IMR-90 (cell line): ENCODE measurements at regions not wholly inside any gene's neighbourhood (a gene's known extent, or its start where the extent isn't known, plus 50 kb on each side); places are given as distances from the start of the nearest gene placed in this dataset.

Experiments used
- ATAC-seq: fragments of 200-7000 bp; cut with Tn5 transposase; 2 replicates; pipeline ENCODE4 v1.9.1; 2020; ENCODE audit warnings: low read depth, mild to moderate bottlenecking, moderate library complexity
- BruUV-seq: library from RNA; stranded (reverse); fragments of 400-500 nt; replicated peaks from 2 replicates; lab custom pipeline; 2021; lab: Mats Ljungman, UMichigan
- CTCF ChIA-PET: fragments of 300-600 bp; formaldehyde crosslinking; extraction: SDS; loops from one replicate; lab custom pipeline; 2021; ENCODE audit warnings: antibody characterized with exemption; lab: Yijun Ruan, JAX
- POLR2A ChIA-PET: fragments of 300-600 bp; sonication (Branson Sonifier 250); formaldehyde crosslinking; loops from one replicate; lab custom pipeline; 2022; ENCODE audit warnings: antibody characterized with exemption; ENCODE audit not compliant: unreplicated experiment; lab: Charles Lee
- DNase-seq: peaks from one replicate; pipeline ENCODE4 v3.0.0; 2013
- H2AFZ ChIP-seq: replicated peaks from 2 replicates; pipeline ENCODE3; 2013; ENCODE audit warnings: low read length, mild to moderate bottlenecking; ENCODE audit not compliant: poor library complexity
- H2AK5ac ChIP-seq: 2 replicates; pipeline ENCODE4 v1.6.1; 2013; ENCODE audit warnings: low read depth, low read length, inconsistent platforms
- H2AK9ac ChIP-seq: replicated peaks from 2 replicates; pipeline ENCODE3; 2013; ENCODE audit warnings: mild to moderate bottlenecking, low read depth, low read length, moderate library complexity; ENCODE audit not compliant: poor library complexity
- H2BK120ac ChIP-seq: 2 replicates; pipeline ENCODE4 v1.6.1; 2013; ENCODE audit warnings: low read depth, low read length, inconsistent platforms
- H2BK15ac ChIP-seq: 3 replicates; pipeline ENCODE4 v1.6.1; 2013; ENCODE audit warnings: low read depth, low read length, inconsistent platforms
- H2BK20ac ChIP-seq: 2 replicates; pipeline ENCODE4 v1.6.1; 2013; ENCODE audit warnings: low read depth, mild to moderate bottlenecking, inconsistent platforms, low read length, moderate library complexity
- H2BK5ac ChIP-seq: 2 replicates; pipeline ENCODE4 v1.6.1; 2013; ENCODE audit warnings: mild to moderate bottlenecking, low read depth, low read length, inconsistent platforms; ENCODE audit not compliant: poor library complexity, severe bottlenecking
- H3K14ac ChIP-seq: replicated peaks from 2 replicates; pipeline ENCODE4 v1.6.1; 2013; ENCODE audit warnings: low read depth, low read length, inconsistent platforms
- H3K18ac ChIP-seq: 2 replicates; pipeline ENCODE4 v1.6.1; 2013; ENCODE audit warnings: low read depth, low read length, control low read depth
- H3K23ac ChIP-seq: 2 replicates; pipeline ENCODE4 v1.6.1; 2013; ENCODE audit warnings: low read depth, low read length, inconsistent platforms
- H3K27ac ChIP-seq: 2 replicates; pipeline ENCODE4 v1.5.1; 2013; ENCODE audit warnings: mild to moderate bottlenecking, control low read depth, low read length; ENCODE audit not compliant: insufficient read depth
- H3K27me3 ChIP-seq: 2 replicates; pipeline ENCODE4 v1.6.1; 2013; ENCODE audit warnings: low read length; ENCODE audit not compliant: control insufficient read depth, insufficient read depth
- H3K36me3 ChIP-seq: 2 replicates; pipeline ENCODE4 v1.6.1; 2013; ENCODE audit warnings: low read length, mixed read lengths; ENCODE audit not compliant: control insufficient read depth, insufficient read depth
- H3K4ac ChIP-seq: 2 replicates; pipeline ENCODE4 v1.6.1; 2013; ENCODE audit warnings: low read depth, low read length, inconsistent platforms
- H3K4me1 ChIP-seq: 2 replicates; pipeline ENCODE4 v1.6.1; 2013; ENCODE audit warnings: low read length, mixed read lengths; ENCODE audit not compliant: control insufficient read depth, insufficient read depth
- H3K4me2 ChIP-seq: 2 replicates; pipeline ENCODE4 v1.6.1; 2013; ENCODE audit warnings: low read depth, mild to moderate bottlenecking, control low read depth, low read length, moderate library complexity
- H3K4me3 ChIP-seq: 2 replicates; pipeline ENCODE4 v1.5.1; 2013; ENCODE audit warnings: low read depth, mild to moderate bottlenecking, control low read depth, low read length, moderate library complexity; ENCODE audit not compliant: insufficient read depth
- H3K56ac ChIP-seq: 2 replicates; pipeline ENCODE4 v1.6.1; 2013; ENCODE audit warnings: low read length, inconsistent platforms; ENCODE audit not compliant: insufficient read depth; ENCODE audit errors: extremely low read depth
- H3K79me1 ChIP-seq, 2 experiments: 2 replicates each; pipeline ENCODE4 v1.6.1; 2013; ENCODE audit warnings: low read length in 2 of 2, inconsistent platforms in 1 of 2, low read depth in 1 of 2
- H3K9ac ChIP-seq: 2 replicates; pipeline ENCODE4 v1.6.1; 2013; ENCODE audit warnings: low read depth, low read length, control low read depth
- H3K9me1 ChIP-seq: 2 replicates; pipeline ENCODE4 v1.6.1; 2013; ENCODE audit warnings: low read length, inconsistent platforms; ENCODE audit not compliant: insufficient read depth
- H3K9me3 ChIP-seq: 2 replicates; pipeline ENCODE4 v1.6.1; 2013; ENCODE audit warnings: low read length; ENCODE audit not compliant: control insufficient read depth, insufficient read depth
- H4K20me1 ChIP-seq: 2 replicates; pipeline ENCODE4 v1.6.1; 2013; ENCODE audit warnings: low read length, inconsistent platforms; ENCODE audit not compliant: insufficient read depth
- H4K5ac ChIP-seq: 2 replicates; pipeline ENCODE4 v1.6.1; 2013; ENCODE audit warnings: mild to moderate bottlenecking, low read depth, low read length, control low read depth
- H4K8ac ChIP-seq, 2 experiments: 2 replicates each; pipeline ENCODE4 v1.6.1; 2013; ENCODE audit warnings: low read depth in 2 of 2, low read length in 2 of 2, control low read depth in 1 of 2, inconsistent platforms in 1 of 2
- H4K91ac ChIP-seq: 2 replicates; pipeline ENCODE4 v1.6.1; 2013; ENCODE audit warnings: low read depth, low read length, inconsistent platforms; ENCODE audit not compliant: insufficient read depth
- CEBPB ChIP-seq: IDR thresholded peaks from 2 replicates; pipeline ENCODE4 v1.6.1; 2012; ENCODE audit warnings: low read depth, low read length, improper control_type of control experiment
- CHD1 ChIP-seq: IDR thresholded peaks from 2 replicates; pipeline ENCODE4 v1.6.1; 2012; ENCODE audit warnings: low read depth, low read length, improper control_type of control experiment
- FOS ChIP-seq: fragments of 150-350 bp; IDR thresholded peaks from 2 replicates; pipeline ENCODE4 v1.6.1; 2016; ENCODE audit warnings: low read depth, low read length
- MAFK ChIP-seq: IDR thresholded peaks from 2 replicates; pipeline ENCODE4 v1.6.1; 2012; ENCODE audit warnings: low read depth, low read length, improper control_type of control experiment
- MAZ ChIP-seq: IDR thresholded peaks from 2 replicates; pipeline ENCODE4 v1.6.1; 2012; ENCODE audit warnings: low read depth, mild to moderate bottlenecking, low read length, improper control_type of control experiment, moderate library complexity, borderline replicate concordance
- MXI1 ChIP-seq: IDR thresholded peaks from 2 replicates; pipeline ENCODE4 v1.6.1; 2012; ENCODE audit warnings: low read depth, mild to moderate bottlenecking, low read length, moderate library complexity, borderline replicate concordance
- NFE2L2 ChIP-seq: fragments of 150-350 bp; IDR thresholded peaks from 2 replicates; pipeline ENCODE4 v1.6.1; 2016; ENCODE audit warnings: low read depth, mild to moderate bottlenecking, low read length
- POLR2A ChIP-seq: IDR thresholded peaks from 2 replicates; pipeline ENCODE4 v1.6.1; 2012; ENCODE audit warnings: mild to moderate bottlenecking, low read depth, low read length
- RAD21 ChIP-seq: IDR thresholded peaks from 2 replicates; pipeline ENCODE4 v1.6.1; 2012; ENCODE audit warnings: low read length, improper control_type of control experiment
- RCOR1 ChIP-seq: IDR thresholded peaks from 2 replicates; pipeline ENCODE4 v1.6.1; 2012; ENCODE audit warnings: mild to moderate bottlenecking, low read length, improper control_type of control experiment; ENCODE audit not compliant: insufficient replicate concordance
- RFX5 ChIP-seq: IDR thresholded peaks from 2 replicates; pipeline ENCODE4 v1.8.0; 2012; ENCODE audit warnings: low read depth, mild to moderate bottlenecking, low read length, moderate library complexity
- SMC3 ChIP-seq: fragments of 150-350 bp; IDR thresholded peaks from 2 replicates; pipeline ENCODE4 v1.6.1; 2016; ENCODE audit warnings: low read depth, mild to moderate bottlenecking, antibody characterized with exemption, low read length, moderate library complexity
- WGBS, 2 experiments: methylation state at CpG; one replicate each; pipeline versions ENCODE4 v1.1.5 to v1.1.7; 2013; ENCODE audit warnings: missing lambda C conversion rate in 2 of 2; ENCODE audit not compliant: insufficient read length in 1 of 2; ENCODE audit errors: extremely low coverage in 2 of 2; 5-methylcytosine and 5-hydroxymethylcytosine counted together
- dilution Hi-C: fragments of 300-500 bp; cut with HindIII; formaldehyde crosslinking; loops from one replicate; pipeline ENCODE4 v1.14.3; 2018; ENCODE audit warnings: low sequenced_read_pairs; ENCODE audit not compliant: unreplicated experiment
- in situ Hi-C: fragments of 300-500 bp; cut with MboI; formaldehyde crosslinking; loops from 3 replicates; pipeline ENCODE4 v1.14.3; 2019; ENCODE audit warnings: low sequenced_read_pairs, inconsistent platforms, mixed read lengths
- intact Hi-C: fragments of 100-400 bp; cut with micrococcal nuclease; formaldehyde crosslinking; loops from 2 replicates; pipeline ENCODE4 v1.10.0; 2022
- TF ChIP-seq, protein P1 (sequence below): fragments of 150-350 bp; IDR thresholded peaks from 2 replicates; pipeline ENCODE4 v1.6.1; 2017; ENCODE audit warnings: mild to moderate bottlenecking, antibody characterized with exemption, low read length, low read depth
- TF ChIP-seq, protein P2 (sequence below): conservative IDR thresholded peaks from 2 replicates; pipeline ENCODE4 v1.5.1; 2012; ENCODE audit warnings: mild to moderate bottlenecking, low read depth, low read length, improper control_type of control experiment
- TF ChIP-seq, protein P3 (sequence below): fragments of 150-350 bp; IDR thresholded peaks from 2 replicates; pipeline ENCODE4 v1.6.1; 2016; ENCODE audit warnings: low read depth, mild to moderate bottlenecking, low read length, moderate library complexity, borderline replicate concordance

DNA sequence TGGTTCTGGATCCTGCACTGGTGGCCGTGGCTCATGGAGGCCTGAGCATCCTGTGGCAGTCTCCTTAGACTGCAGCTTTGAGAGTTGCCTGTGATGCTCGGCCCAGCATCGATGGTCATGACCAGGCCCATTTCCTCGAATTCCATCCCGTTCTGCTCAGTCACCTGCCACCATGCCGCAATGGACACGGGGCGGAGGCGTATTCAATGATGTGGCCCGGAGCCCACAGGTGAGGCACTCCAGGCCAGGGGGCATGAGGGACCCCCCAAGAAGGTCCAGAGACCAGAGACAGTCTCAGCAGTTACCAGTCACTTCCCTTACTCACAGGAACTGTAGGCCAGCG lies 53.6 kb downstream of the SHANK2 start:
- in situ Hi-C loops (no loop called here), dilution Hi-C loops (no loop called here), intact Hi-C loops (no loop called here)
- Histone ChIP-seq H3K27ac (no peak overlapping the region), H3K4me3 (no peak overlapping the region), H3K36me3 (peaks cover 7% of the 10 kb centered on the region; the same call in 1 of the 2 replicates), H2AFZ (no peak overlapping the region), H2AK9ac (no peak overlapping the region), H3K23ac (no peak overlapping the region), H3K79me1 (no peaks in the 10 kb centered on the region; a peak in 2 of 4 replicates), H3K4me2 (no peak overlapping the region), H2AK5ac (no peak overlapping the region), H2BK15ac (no peak overlapping the region), H2BK120ac (no peak overlapping the region), H3K27me3 (no peaks in the 10 kb centered on the region), H4K20me1 (no peaks in the 10 kb centered on the region; the same call in 1 of the 2 replicates), H4K5ac (no peak overlapping the region), H4K8ac (no peak overlapping the region), H3K9ac (no peak overlapping the region), H3K14ac (no peak overlapping the region), H3K4ac (no peak overlapping the region), H3K56ac (no peak overlapping the region), H2BK5ac (no peak overlapping the region), H3K9me1 (no peaks in the 10 kb centered on the region), H3K18ac (no peak overlapping the region), H4K91ac (no peak overlapping the region), H3K4me1 (peaks cover 3% of the 10 kb centered on the region; the same call in 1 of the 2 replicates), H2BK20ac (no peak overlapping the region), H3K9me3 (no peaks in the 10 kb centered on the region)
- 80% methylated on average over 1 of the region's 11 CpGs; no CpG with 5 or more reads in 1 of the 2 experiments for WGBS, 2 experiments
- CTCF ChIA-PET, result interaction anchor here (0.6 kb wide), 1 partner anchor 89 kb away, joined by 3 read pairs; no protein-coding TSS in a partner anchor
- no TSS peak for BruUV-seq
- ATAC-seq, result no peak
- POLR2A ChIA-PET, result no interaction called here
- TF ChIP-seq RFX5 (no peak), FOS (no peak), CEBPB (no peak), MAFK (no peak), MXI1 (no peak), SMC3 (no peak), POLR2A (no peak), NFE2L2 (no peak), RCOR1 (no peak), RAD21 (no peak), MAZ (no peak), CHD1 (no peak)
- TF ChIP-seq, protein P1, sequence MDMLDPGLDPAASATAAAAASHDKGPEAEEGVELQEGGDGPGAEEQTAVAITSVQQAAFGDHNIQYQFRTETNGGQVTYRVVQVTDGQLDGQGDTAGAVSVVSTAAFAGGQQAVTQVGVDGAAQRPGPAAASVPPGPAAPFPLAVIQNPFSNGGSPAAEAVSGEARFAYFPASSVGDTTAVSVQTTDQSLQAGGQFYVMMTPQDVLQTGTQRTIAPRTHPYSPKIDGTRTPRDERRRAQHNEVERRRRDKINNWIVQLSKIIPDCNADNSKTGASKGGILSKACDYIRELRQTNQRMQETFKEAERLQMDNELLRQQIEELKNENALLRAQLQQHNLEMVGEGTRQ, result no peak
- TF ChIP-seq, protein P2, sequence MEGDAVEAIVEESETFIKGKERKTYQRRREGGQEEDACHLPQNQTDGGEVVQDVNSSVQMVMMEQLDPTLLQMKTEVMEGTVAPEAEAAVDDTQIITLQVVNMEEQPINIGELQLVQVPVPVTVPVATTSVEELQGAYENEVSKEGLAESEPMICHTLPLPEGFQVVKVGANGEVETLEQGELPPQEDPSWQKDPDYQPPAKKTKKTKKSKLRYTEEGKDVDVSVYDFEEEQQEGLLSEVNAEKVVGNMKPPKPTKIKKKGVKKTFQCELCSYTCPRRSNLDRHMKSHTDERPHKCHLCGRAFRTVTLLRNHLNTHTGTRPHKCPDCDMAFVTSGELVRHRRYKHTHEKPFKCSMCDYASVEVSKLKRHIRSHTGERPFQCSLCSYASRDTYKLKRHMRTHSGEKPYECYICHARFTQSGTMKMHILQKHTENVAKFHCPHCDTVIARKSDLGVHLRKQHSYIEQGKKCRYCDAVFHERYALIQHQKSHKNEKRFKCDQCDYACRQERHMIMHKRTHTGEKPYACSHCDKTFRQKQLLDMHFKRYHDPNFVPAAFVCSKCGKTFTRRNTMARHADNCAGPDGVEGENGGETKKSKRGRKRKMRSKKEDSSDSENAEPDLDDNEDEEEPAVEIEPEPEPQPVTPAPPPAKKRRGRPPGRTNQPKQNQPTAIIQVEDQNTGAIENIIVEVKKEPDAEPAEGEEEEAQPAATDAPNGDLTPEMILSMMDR, result no peak
- TF ChIP-seq, protein P3, sequence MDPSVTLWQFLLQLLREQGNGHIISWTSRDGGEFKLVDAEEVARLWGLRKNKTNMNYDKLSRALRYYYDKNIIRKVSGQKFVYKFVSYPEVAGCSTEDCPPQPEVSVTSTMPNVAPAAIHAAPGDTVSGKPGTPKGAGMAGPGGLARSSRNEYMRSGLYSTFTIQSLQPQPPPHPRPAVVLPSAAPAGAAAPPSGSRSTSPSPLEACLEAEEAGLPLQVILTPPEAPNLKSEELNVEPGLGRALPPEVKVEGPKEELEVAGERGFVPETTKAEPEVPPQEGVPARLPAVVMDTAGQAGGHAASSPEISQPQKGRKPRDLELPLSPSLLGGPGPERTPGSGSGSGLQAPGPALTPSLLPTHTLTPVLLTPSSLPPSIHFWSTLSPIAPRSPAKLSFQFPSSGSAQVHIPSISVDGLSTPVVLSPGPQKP, result no peak
- DNase-seq, result no peak
